HepG2 (cell line): ENCODE measurements at regions not wholly inside any gene's neighbourhood (a gene's known extent, or its start where the extent isn't known, plus 50 kb on each side); places are given as distances from the start of the nearest gene placed in this dataset.

Source experiments
- ZNF503 ChIP-seq: sonication (generic); formaldehyde crosslinking; IDR thresholded peaks from 2 replicates; pipeline ENCODE4 v1.4.0; 2020; ENCODE audit warnings: missing genetic modification reagents
- ZSCAN21 ChIP-seq: sonication (generic); formaldehyde crosslinking; IDR thresholded peaks from 2 replicates; pipeline ENCODE4 v1.8.0; 2022; ENCODE audit warnings: mild to moderate bottlenecking, missing genetic modification reagents, moderate library complexity, borderline replicate concordance

GRCh38 chr10:30111340-30112022, 52.1 kb upstream of the JCAD start (continued):
- TF ChIP-seq ZSCAN21 (CRISPR knock-in tag) (no peak), ZNF503 (CRISPR knock-in tag) (no peak)
